AG04449 (cell line): ENCODE measurements at regions not wholly inside any gene's neighbourhood (a gene's known extent, or its start where the extent isn't known, plus 50 kb on each side); places are given as distances from the start of the nearest gene placed in this dataset.

ENCODE experiments used
- CTCF ChIA-PET: fragments of 350-600 bp; formaldehyde crosslinking; extraction: SDS; loops from one replicate; lab custom pipeline; 2021; ENCODE audit warnings: antibody characterized with exemption; lab: Yijun Ruan, JAX
- POLR2A ChIA-PET: fragments of 400-600, 350-600 bp; formaldehyde crosslinking; extraction: SDS; loops from one replicate; lab custom pipeline; 2020; ENCODE audit warnings: antibody characterized with exemption, inconsistent platforms; lab: Yijun Ruan, JAX
- DNase-seq: peaks from one replicate; pipeline ENCODE4 v3.0.0-alpha.2; 2010; ENCODE audit warnings: low read depth, low spot score
- H3K4me3 ChIP-seq: 2 replicates; pipeline ENCODE4 v1.5.1; 2011; ENCODE audit warnings: low read depth, mild to moderate bottlenecking, control low read depth, low read length
- TF ChIP-seq, protein P1 (sequence below): IDR thresholded peaks from one replicate; pipeline ENCODE4 v1.5.1; 2011; ENCODE audit warnings: mild to moderate bottlenecking, moderate library complexity, low read length, control low read depth, inconsistent platforms; ENCODE audit not compliant: insufficient read depth; ENCODE audit errors: missing control alignments

GRCh38 chr6:91786474-91787184 is 1199.8 kb upstream of the MAP3K7 start:
- no peak overlapping the region for H3K4me3 ChIP-seq
- no peak for DNase-seq
- CTCF ChIA-PET, result no interaction called here
- POLR2A ChIA-PET, result no interaction called here
- TF ChIP-seq, protein P1, sequence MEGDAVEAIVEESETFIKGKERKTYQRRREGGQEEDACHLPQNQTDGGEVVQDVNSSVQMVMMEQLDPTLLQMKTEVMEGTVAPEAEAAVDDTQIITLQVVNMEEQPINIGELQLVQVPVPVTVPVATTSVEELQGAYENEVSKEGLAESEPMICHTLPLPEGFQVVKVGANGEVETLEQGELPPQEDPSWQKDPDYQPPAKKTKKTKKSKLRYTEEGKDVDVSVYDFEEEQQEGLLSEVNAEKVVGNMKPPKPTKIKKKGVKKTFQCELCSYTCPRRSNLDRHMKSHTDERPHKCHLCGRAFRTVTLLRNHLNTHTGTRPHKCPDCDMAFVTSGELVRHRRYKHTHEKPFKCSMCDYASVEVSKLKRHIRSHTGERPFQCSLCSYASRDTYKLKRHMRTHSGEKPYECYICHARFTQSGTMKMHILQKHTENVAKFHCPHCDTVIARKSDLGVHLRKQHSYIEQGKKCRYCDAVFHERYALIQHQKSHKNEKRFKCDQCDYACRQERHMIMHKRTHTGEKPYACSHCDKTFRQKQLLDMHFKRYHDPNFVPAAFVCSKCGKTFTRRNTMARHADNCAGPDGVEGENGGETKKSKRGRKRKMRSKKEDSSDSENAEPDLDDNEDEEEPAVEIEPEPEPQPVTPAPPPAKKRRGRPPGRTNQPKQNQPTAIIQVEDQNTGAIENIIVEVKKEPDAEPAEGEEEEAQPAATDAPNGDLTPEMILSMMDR, result no peak

DNA sequence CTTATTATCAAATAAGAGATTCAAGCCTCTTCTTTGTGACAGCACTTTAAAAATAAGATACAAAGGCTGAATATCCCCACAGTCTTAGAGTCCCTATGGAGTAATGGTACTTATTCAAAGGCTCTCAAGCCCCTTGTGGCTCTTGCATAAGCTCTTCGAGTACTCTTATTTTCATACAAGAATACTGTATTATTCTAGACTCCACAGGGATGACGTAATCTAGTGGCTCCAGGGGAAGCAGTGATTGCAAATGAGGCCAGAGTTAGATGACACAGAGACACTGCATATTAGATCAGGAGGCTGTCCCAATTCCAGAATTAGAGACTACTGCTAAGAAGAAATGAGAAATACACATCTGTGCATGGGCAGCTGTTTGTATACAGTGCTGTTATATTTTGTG is 1195.9 kb upstream of the MAP3K7 start:
- POLR2A ChIA-PET, result no interaction called here
- DNase-seq, result no peak
- CTCF ChIA-PET, result no interaction called here
- no peak overlapping the region for H3K4me3 ChIP-seq
- TF ChIP-seq, protein P1, result no peak

- no peak for DNase-seq
- ChIA-PET POLR2A (no interaction called here), CTCF (no interaction called here)
- TF ChIP-seq, protein P1, result no peak
- no peak overlapping the region for H3K4me3 ChIP-seq
Measured at GRCh38 chr6:91781946-91782345, 1195.1 kb upstream of the MAP3K7 start.

GRCh38 chr6:91780270-91780669 is 1193.4 kb upstream of the MAP3K7 start:
- CTCF ChIA-PET, result no interaction called here
- no peak overlapping the region for H3K4me3 ChIP-seq
- POLR2A ChIA-PET, result no interaction called here
- no peak for DNase-seq
- TF ChIP-seq, protein P1, result no peak

GRCh38 chr6:91761621-91762020 is 1174.7 kb upstream of the MAP3K7 start:
- ChIA-PET POLR2A (no interaction called here), CTCF (no interaction called here)
- TF ChIP-seq, protein P1, result no peak
- no peak for DNase-seq
- no peak overlapping the region for H3K4me3 ChIP-seq

DNA sequence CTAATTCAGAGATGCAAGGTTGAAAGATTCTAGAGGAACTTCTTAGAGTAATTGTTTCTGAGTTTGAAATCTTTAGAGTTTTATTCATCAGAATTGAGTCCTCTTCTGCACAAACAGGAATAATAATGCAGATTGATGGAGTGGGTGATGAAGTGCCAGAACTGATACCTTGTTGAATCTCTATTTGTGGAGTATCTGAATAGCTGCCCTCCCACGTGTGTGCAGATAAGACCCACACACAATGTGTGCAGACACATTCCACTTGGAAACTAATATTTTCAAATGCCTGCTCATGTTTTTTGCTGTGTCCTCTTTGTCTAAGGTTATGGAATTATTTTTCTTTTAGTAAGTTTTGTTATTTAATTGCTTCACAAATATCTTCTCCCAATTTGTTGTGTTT is 1167.8 kb upstream of the MAP3K7 start:
- CTCF ChIA-PET, result no interaction called here
- POLR2A ChIA-PET, result no interaction called here
- no peak overlapping the region for H3K4me3 ChIP-seq
- no peak for DNase-seq
- TF ChIP-seq, protein P1, result no peak
